Activated T-cell treated with anti-CD3 and anti-CD28 coated beads, Interleukin-2, amount 50 U/mL, for 72 hours (primary cell): ENCODE measurements at regions not wholly inside any gene's neighbourhood (a gene's known extent, or its start where the extent isn't known, plus 50 kb on each side); places are given as distances from the start of the nearest gene placed in this dataset.
A peak's percentile ranks its signal among the peaks of the same experiment; 100 is the strongest.
"Not testable (repeated sequence)": the region's sequence is repeated elsewhere in the genome, so short reads cannot be mapped to it uniquely, and the experiment has no call there.

Experiments used
- ATAC-seq, 2 donors: fragments of 150-1000 bp; cut with Tn5 transposase; replicated peaks in 1 of 2; 2 replicates each; pipeline ENCODE4 v1.10.0; 2021; ENCODE audit warnings: moderate library complexity in 2 of 2, mild to moderate bottlenecking in 1 of 2
- DNase-seq, 2 donors: peaks; one replicate each; pipeline ENCODE4 v3.0.0; 2021 to 2022; ENCODE audit warnings: mixed read lengths in 1 of 2
- H3K27ac Mint-ChIP-seq: one replicate; pipeline ENCODE4 v1.8.0; 2022; ENCODE audit warnings: mild to moderate bottlenecking, moderate library complexity, mixed read lengths
- H3K27me3 Mint-ChIP-seq: one replicate; pipeline ENCODE4 v1.8.0; 2022; ENCODE audit warnings: low read depth, mixed read lengths
- H3K36me3 Mint-ChIP-seq, 2 donors: one replicate each; pipeline ENCODE4 v1.8.0; 2022; ENCODE audit warnings: mixed read lengths in 2 of 2, mild to moderate bottlenecking in 1 of 2; ENCODE audit not compliant: insufficient read depth in 2 of 2
- H3K4me1 Mint-ChIP-seq: one replicate; pipeline ENCODE4 v1.8.0; 2022; ENCODE audit warnings: low read depth, mixed read lengths
- H3K4me3 Mint-ChIP-seq, 2 donors: one replicate each; pipeline ENCODE4 v1.8.0; 2022; ENCODE audit warnings: mild to moderate bottlenecking in 2 of 2, mixed read lengths in 2 of 2, moderate library complexity in 2 of 2
- H3K9me3 Mint-ChIP-seq, 2 donors: one replicate each; pipeline ENCODE4 v1.8.0; 2022; ENCODE audit warnings: mixed read lengths in 2 of 2

DNA sequence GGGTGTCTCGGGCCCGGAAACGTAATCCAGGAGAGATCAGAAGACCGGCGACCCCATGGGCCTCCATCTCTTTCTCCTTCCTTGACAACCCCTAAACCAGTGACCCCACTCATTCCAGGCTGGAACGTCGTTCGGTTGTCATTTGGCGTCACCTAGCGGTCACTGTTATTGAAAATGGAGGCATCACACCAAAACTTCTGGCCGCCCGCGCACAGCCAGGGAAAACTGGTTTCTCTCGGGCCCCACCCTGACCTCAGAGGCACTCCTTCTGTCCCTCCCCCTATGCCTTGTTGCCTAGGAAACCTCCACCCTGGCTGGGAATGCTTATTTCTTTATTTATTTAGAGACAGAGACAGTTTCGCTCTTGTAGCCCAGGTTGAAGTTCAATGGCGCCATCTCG is 2327.3 kb upstream of the TPTE start:
- H3K27me3 Mint-ChIP-seq, H3K9me3 Mint-ChIP-seq, H3K4me3 Mint-ChIP-seq, H3K36me3 Mint-ChIP-seq, H3K27ac Mint-ChIP-seq, DNase-seq, H3K4me1 Mint-ChIP-seq: not testable (repeated sequence)
- ATAC-seq, result peak; percentile 72 to 78

DNA sequence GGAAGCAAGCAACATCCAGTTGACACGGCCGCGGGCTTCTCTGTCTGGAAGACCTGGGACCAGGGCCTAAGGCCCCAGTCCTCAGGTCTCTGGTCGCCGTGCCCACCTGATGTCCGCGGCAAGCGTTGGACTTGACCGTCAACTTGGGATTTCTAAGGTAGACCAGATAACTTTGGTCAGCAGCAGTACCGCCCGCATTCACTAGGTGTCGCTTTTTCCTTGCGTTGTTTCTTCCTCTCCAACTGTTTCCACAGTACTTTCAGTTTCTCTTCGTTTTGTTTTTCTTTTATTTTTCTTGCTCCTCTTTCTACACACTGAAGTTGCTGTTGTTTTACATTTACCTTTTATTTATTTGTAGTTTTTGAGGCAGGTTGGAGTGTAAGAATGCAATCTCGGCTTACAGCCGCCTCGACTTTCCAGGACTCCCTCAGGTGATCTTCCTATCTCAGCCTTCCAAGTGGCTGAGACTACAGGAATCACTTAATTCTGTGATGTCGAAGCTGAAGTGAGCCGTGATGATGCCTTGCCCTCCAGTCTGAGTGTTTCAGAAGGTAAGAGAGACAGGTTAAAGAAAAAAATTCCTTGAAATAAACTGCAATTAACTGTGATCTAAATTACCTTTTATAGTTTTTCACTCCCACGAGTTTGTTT is 2323.9 kb upstream of the TPTE start:
- DNase-seq, H3K4me3 Mint-ChIP-seq, H3K36me3 Mint-ChIP-seq, H3K27ac Mint-ChIP-seq, H3K4me1 Mint-ChIP-seq, H3K9me3 Mint-ChIP-seq, H3K27me3 Mint-ChIP-seq: not testable (repeated sequence)
- peak; percentile 48 to 60 for ATAC-seq

DNA sequence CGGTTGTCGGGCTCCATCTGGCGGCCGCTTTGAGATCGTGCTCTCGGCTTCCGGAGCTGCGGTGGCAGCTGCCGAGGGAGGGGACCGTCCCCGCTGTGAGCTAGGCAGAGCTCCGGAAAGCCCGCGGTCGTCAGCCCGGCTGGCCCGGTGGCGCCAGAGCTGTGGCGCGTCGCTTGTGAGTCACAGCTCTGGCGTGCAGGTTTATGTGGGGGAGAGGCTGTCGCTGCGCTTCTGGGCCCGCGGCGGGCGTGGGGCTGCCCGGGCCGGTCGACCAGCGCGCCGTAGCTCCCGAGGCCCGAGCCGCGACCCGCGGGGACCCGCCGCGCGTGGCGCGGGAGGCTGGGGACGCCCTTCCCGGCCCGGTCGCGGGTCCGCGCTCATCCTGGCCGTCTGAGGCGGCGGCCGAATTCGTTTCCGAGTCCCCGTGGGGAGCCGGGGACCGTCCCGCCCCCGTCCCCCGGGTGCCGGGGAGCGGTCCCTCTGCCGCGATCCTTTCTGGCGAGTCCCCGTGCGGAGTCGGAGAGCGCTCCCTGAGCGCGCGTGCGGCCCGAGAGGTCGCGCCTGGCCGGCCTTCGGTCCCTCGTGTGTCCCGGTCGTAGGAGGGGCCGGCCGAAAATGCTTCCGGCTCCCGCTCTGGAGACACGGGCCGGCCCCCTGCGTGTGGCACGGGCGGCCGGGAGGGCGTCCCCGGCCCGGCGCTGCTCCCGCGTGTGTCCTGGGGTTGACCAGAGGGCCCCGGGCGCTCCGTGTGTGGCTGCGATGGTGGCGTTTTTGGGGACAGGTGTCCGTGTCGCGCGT is 2316.1 kb upstream of the TPTE start:
- H3K4me3 Mint-ChIP-seq, H3K4me1 Mint-ChIP-seq, DNase-seq, H3K27ac Mint-ChIP-seq, H3K9me3 Mint-ChIP-seq, H3K36me3 Mint-ChIP-seq, H3K27me3 Mint-ChIP-seq: not testable (repeated sequence)
- ATAC-seq, result peak; percentile 98 to 100

DNA sequence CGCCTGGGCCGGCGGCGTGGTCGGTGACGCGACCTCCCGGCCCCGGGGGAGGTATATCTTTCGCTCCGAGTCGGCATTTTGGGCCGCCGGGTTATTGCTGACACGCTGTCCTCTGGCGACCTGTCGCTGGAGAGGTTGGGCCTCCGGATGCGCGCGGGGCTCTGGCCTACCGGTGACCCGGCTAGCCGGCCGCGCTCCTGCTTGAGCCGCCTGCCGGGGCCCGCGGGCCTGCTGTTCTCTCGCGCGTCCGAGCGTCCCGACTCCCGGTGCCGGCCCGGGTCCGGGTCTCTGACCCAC is 2315.5 kb upstream of the TPTE start:
- not testable (repeated sequence) for H3K27ac Mint-ChIP-seq, H3K27me3 Mint-ChIP-seq, ATAC-seq, DNase-seq, H3K9me3 Mint-ChIP-seq, H3K36me3 Mint-ChIP-seq, H3K4me1 Mint-ChIP-seq, H3K4me3 Mint-ChIP-seq

DNA sequence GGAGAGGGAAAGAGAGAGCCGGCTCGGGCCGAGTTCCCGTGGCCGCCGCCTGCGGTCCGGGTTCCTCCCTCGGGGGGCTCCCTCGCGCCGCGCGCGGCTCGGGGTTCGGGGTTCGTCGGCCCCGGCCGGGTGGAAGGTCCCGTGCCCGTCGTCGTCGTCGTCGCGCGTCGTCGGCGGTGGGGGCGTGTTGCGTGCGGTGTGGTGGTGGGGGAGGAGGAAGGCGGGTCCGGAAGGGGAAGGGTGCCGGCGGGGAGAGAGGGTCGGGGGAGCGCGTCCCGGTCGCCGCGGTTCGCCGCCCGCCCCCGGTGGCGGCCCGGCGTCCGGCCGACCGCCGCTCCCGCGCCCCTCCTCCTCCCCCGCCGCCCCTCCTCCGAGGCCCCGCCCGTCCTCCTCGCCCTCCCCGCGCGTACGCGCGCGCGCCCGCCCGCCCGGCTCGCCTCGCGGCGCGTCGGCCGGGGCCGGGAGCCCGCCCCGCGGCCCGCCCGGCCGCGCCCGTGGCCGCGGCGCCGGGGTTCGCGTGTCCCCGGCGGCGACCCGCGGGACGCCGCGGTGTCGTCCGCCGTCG is 2308.3 kb upstream of the TPTE start:
- H3K4me1 Mint-ChIP-seq, H3K4me3 Mint-ChIP-seq, H3K9me3 Mint-ChIP-seq, H3K36me3 Mint-ChIP-seq, H3K27me3 Mint-ChIP-seq, H3K27ac Mint-ChIP-seq: not testable (repeated sequence)
- ATAC-seq (peak in 1 of 2 donors; percentile 31), DNase-seq (peak in 1 of 2 donors; percentile 89)

DNA sequence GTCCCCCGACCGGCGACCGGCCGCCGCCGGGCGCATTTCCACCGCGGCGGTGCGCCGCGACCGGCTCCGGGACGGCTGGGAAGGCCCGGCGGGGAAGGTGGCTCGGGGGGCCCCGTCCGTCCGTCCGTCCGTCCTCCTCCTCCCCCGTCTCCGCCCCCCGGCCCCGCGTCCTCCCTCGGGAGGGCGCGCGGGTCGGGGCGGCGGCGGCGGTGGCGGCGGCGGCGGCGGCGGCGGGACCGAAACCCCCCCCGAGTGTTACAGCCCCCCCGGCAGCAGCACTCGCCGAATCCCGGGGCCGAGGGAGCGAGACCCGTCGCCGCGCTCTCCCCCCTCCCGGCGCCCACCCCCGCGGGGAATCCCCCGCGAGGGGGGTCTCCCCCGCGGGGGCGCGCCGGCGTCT is 2306.8 kb upstream of the TPTE start:
- not testable (repeated sequence) for H3K4me3 Mint-ChIP-seq, ATAC-seq, H3K27me3 Mint-ChIP-seq, DNase-seq, H3K36me3 Mint-ChIP-seq, H3K27ac Mint-ChIP-seq, H3K9me3 Mint-ChIP-seq, H3K4me1 Mint-ChIP-seq

DNA sequence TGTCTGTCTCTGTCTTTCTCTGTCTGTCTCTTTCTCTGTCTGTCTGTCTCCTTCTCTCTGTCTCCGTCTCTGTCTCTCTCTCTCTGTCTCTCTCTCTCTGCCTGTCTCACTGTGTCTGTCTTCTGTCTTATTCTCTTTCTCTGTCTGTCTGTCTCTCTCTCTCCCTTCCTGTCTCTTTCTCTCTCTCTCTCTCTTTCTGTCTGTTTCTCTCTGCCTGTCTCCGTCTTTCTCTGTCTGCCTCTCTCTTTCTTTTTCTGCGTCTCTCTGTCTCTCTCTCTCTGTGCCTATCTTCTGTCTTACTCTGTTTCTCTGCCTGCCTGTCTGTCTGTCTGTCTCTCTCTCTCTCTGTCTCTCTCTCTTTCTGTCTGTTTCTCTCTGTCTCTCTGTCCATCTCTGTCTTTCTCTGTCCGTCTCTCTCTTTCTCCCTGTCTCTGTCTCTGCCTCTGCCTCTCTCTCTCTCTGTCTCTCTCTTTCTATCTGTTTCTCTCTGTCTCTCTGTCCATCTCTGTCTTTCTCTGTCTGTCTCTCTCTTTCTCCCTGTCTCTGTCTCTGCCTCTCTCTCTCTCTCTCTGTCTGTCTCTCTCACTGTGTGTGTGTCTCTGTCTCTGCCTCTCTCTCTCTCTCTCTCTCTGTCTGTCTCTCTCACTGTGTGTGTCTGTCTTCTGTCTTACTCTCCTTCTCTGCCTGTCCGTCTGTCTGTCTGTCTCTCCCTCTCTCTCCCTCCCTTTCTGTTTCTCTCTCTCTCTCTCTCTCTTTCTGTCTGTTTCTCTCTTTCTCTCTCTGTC is 2291.8 kb upstream of the TPTE start:
- not testable (repeated sequence) for H3K36me3 Mint-ChIP-seq, H3K4me3 Mint-ChIP-seq, H3K4me1 Mint-ChIP-seq, H3K9me3 Mint-ChIP-seq, DNase-seq
- ATAC-seq, result peak; percentile 23 to 41
- Mint-ChIP-seq H3K27me3 (peaks cover 26% of the 10 kb centered on the region), H3K27ac (peak overlapping the region; percentile 52)

DNA sequence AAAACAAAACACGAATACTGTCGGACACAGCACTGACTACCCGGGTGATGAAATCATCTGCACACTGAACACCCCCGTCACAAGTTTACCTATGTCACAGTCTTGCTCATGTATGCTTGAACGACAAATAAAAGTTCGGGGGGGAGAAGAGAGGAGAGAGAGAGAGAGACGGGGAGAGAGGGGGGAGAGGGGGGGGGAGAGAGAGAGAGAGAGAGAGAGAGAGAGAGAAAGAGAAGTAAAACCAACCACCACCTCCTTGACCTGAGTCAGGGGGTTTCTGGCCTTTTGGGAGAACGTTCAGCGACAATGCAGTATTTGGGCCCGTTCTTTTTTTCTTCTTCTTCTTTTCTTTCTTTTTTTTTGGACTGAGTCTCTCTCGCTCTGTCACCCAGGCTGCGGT is 2290.1 kb upstream of the TPTE start:
- not testable (repeated sequence) for H3K36me3 Mint-ChIP-seq, H3K9me3 Mint-ChIP-seq, H3K27ac Mint-ChIP-seq, H3K4me1 Mint-ChIP-seq, H3K4me3 Mint-ChIP-seq, ATAC-seq, DNase-seq
- H3K27me3 Mint-ChIP-seq, result peaks cover 26% of the 10 kb centered on the region

DNA sequence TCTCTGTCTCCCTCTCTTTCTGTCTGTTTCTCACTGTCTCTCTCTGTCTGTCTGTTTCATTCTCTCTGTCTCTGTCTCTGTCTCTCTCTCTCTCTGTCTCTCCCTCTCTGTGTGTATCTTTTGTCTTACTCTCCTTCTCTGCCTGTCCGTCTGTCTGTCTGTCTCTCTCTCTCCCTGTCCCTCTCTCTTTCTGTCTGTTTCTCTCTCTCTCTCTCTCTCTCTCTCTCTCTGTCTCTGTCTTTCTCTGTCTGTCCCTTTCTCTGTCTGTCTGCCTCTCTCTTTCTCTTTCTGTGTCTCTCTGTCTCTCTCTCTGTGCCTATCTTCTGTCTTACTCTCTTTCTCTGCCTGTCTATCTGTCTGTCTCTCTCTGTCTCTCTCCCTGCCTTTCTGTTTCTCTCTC is 2288.4 kb upstream of the TPTE start:
- H3K27me3 Mint-ChIP-seq, result peaks cover 26% of the 10 kb centered on the region
- ATAC-seq, DNase-seq, H3K9me3 Mint-ChIP-seq, H3K4me3 Mint-ChIP-seq, H3K36me3 Mint-ChIP-seq, H3K4me1 Mint-ChIP-seq: not testable (repeated sequence)
- H3K27ac Mint-ChIP-seq, result peak overlapping the region; percentile 0

DNA sequence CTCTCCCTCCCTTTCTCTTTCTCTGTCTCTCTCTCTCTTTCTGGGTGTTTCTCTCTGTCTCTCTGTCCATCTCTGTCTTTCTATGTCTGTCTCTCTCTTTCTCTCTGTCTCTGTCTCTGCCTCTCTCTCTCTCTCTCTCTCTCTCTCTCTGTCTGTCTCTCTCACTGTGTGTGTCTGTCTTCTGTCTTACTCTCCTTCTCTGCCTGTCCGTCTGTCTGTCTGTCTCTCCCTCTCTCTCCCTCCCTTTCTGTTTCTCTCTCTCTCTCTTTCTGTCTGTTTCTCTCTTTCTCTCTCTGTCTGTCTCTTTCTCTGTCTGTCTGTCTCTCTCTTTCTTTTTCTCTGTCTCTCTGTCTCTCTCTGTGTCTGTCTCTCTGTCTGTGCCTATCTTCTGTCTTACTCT is 2287.3 kb upstream of the TPTE start:
- H3K27me3 Mint-ChIP-seq, result peaks cover 18% of the 10 kb centered on the region
- not testable (repeated sequence) for H3K4me1 Mint-ChIP-seq, H3K27ac Mint-ChIP-seq, ATAC-seq, H3K4me3 Mint-ChIP-seq, H3K36me3 Mint-ChIP-seq, H3K9me3 Mint-ChIP-seq
- peak in 1 of 2 donors; percentile 24 for DNase-seq

DNA sequence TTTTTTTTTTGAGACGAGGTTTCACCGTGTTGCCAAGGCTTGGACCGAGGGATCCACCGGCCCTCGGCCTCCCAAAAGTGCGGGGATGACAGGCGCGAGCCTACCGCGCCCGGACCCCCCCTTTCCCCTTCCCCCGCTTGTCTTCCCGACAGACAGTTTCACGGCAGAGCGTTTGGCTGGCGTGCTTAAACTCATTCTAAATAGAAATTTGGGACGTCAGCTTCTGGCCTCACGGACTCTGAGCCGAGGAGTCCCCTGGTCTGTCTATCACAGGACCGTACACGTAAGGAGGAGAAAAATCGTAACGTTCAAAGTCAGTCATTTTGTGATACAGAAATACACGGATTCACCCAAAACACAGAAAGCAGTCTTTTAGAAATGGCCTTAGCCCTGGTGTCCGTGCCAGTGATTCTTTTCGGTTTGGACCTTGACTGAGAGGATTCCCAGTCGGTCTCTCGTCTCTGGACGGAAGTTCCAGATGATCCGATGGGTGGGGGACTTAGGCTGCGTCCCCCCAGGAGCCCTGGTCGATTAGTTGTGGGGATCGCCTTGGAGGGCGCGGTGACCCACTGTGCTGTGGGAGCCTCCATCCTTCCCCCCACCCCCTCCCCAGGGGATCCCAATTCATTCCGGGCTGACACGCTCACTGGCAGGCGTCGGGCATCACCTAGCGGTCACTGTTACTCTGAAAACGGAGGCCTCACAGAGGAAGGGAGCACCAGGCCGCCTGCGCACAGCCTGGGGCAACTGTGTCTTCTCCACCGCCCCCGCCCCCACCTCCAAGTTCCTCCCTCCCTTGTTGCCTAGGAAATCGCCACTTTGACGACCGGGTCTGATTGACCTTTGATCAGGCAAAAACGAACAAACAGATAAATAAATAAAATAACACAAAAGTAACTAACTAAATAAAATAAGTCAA is 2276.4 kb upstream of the TPTE start:
- not testable (repeated sequence) for H3K4me1 Mint-ChIP-seq

DNA sequence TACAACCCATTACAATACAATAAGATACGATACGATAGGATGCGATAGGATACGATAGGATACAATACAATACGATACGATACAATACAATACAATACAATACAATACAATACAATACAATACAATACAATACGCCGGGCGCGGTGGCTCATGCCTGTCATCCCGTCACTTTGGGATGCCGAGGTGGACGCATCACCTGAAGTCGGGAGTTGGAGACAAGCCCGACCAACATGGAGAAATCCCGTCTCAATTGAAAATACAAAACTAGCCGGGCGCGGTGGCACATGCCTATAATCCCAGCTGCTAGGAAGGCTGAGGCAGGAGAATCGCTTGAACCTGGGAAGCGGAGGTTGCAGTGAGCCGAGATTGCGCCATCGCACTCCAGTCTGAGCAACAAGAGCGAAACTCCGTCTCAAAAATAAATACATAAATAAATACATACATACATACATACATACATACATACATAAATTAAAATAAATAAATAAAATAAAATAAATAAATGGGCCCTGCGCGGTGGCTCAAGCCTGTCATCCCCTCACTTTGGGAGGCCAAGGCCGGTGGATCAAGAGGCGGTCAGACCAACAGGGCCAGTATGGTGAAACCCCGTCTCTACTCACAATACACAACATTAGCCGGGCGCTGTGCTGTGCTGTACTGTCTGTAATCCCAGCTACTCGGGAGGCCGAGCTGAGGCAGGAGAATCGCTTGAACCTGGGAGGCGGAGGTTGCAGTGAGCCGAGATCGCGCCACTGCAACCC is 2275.6 kb upstream of the TPTE start:
- not testable (repeated sequence) for H3K36me3 Mint-ChIP-seq, H3K27ac Mint-ChIP-seq, H3K4me1 Mint-ChIP-seq, H3K9me3 Mint-ChIP-seq, DNase-seq, H3K4me3 Mint-ChIP-seq, H3K27me3 Mint-ChIP-seq
- peak; percentile 77 to 82 for ATAC-seq

More for the DNA sequence above, 2276.4 kb upstream of the TPTE start:
- H3K27me3 Mint-ChIP-seq, H3K4me3 Mint-ChIP-seq, DNase-seq, H3K36me3 Mint-ChIP-seq, H3K9me3 Mint-ChIP-seq, H3K27ac Mint-ChIP-seq: not testable (repeated sequence)
- ATAC-seq, result peak; percentile 41 to 47
